Ishikawa (cell line): ENCODE measurements at regions not wholly inside any gene's neighbourhood (a gene's known extent, or its start where the extent isn't known, plus 50 kb on each side); places are given as distances from the start of the nearest gene placed in this dataset.

Experiments used
- CEBPB ChIP-seq: IDR thresholded peaks from 2 replicates; pipeline ENCODE4 v1.6.1; 2012
- CREB1 ChIP-seq: IDR thresholded peaks from 2 replicates; pipeline ENCODE4 v1.6.1; 2012; ENCODE audit warnings: low read depth
- EGR1 ChIP-seq: IDR thresholded peaks from 2 replicates; pipeline ENCODE4 v1.6.1; 2012
- EP300 ChIP-seq: IDR thresholded peaks from 2 replicates; pipeline ENCODE4 v1.6.1; 2012; ENCODE audit warnings: borderline replicate concordance
- FOXM1 ChIP-seq: IDR thresholded peaks from 2 replicates; pipeline ENCODE4 v1.6.1; 2012; ENCODE audit warnings: low read depth, borderline replicate concordance
- MAX ChIP-seq: IDR thresholded peaks from 2 replicates; pipeline ENCODE4 v1.6.1; 2012
- NFIC ChIP-seq: IDR thresholded peaks from 2 replicates; pipeline ENCODE4 v1.6.1; 2012
- RAD21 ChIP-seq: IDR thresholded peaks from 2 replicates; pipeline ENCODE4 v1.6.1; 2012; ENCODE audit warnings: low read depth
- TAF1 ChIP-seq: IDR thresholded peaks from 2 replicates; pipeline ENCODE4 v1.6.1; 2012; ENCODE audit warnings: low read depth, mild to moderate bottlenecking
- TCF12 ChIP-seq: IDR thresholded peaks from 2 replicates; pipeline ENCODE4 v1.6.1; 2012; ENCODE audit warnings: low read depth
- TEAD4 ChIP-seq: IDR thresholded peaks from 2 replicates; pipeline ENCODE4 v1.6.1; 2012
- USF1 ChIP-seq: IDR thresholded peaks from 2 replicates; pipeline ENCODE4 v1.6.1; 2012
- YY1 ChIP-seq: IDR thresholded peaks from 2 replicates; pipeline ENCODE4 v1.6.1; 2012; ENCODE audit warnings: low read depth
- ZBTB7A ChIP-seq: IDR thresholded peaks from 2 replicates; pipeline ENCODE4 v1.6.1; 2012; ENCODE audit warnings: low read depth
- TF ChIP-seq, protein P1 (sequence below): IDR thresholded peaks from 2 replicates; pipeline ENCODE4 v1.6.1; 2012; ENCODE audit warnings: low read depth, mild to moderate bottlenecking

GRCh38 chr3:159451482-159451881 lies 537.2 kb upstream of the IL12A start:
- TF ChIP-seq TEAD4 (no peak), TCF12 (no peak), RAD21 (no peak), CEBPB (no peak), CREB1 (no peak), NFIC (no peak), USF1 (no peak), YY1 (no peak), TAF1 (no peak), EGR1 (no peak), MAX (no peak), ZBTB7A (no peak), FOXM1 (no peak), EP300 (no peak)
- TF ChIP-seq, protein P1, sequence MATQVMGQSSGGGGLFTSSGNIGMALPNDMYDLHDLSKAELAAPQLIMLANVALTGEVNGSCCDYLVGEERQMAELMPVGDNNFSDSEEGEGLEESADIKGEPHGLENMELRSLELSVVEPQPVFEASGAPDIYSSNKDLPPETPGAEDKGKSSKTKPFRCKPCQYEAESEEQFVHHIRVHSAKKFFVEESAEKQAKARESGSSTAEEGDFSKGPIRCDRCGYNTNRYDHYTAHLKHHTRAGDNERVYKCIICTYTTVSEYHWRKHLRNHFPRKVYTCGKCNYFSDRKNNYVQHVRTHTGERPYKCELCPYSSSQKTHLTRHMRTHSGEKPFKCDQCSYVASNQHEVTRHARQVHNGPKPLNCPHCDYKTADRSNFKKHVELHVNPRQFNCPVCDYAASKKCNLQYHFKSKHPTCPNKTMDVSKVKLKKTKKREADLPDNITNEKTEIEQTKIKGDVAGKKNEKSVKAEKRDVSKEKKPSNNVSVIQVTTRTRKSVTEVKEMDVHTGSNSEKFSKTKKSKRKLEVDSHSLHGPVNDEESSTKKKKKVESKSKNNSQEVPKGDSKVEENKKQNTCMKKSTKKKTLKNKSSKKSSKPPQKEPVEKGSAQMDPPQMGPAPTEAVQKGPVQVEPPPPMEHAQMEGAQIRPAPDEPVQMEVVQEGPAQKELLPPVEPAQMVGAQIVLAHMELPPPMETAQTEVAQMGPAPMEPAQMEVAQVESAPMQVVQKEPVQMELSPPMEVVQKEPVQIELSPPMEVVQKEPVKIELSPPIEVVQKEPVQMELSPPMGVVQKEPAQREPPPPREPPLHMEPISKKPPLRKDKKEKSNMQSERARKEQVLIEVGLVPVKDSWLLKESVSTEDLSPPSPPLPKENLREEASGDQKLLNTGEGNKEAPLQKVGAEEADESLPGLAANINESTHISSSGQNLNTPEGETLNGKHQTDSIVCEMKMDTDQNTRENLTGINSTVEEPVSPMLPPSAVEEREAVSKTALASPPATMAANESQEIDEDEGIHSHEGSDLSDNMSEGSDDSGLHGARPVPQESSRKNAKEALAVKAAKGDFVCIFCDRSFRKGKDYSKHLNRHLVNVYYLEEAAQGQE = no peak

GRCh38 chr3:159453036-159453435 lies 535.6 kb upstream of the IL12A start:
- TF ChIP-seq RAD21 (no peak), NFIC (no peak), TCF12 (no peak), FOXM1 (no peak), CREB1 (no peak), EP300 (no peak), EGR1 (no peak), ZBTB7A (no peak), CEBPB (no peak), TAF1 (no peak), TEAD4 (no peak), MAX (no peak), YY1 (no peak), USF1 (no peak)
- TF ChIP-seq, protein P1 = no peak

DNA sequence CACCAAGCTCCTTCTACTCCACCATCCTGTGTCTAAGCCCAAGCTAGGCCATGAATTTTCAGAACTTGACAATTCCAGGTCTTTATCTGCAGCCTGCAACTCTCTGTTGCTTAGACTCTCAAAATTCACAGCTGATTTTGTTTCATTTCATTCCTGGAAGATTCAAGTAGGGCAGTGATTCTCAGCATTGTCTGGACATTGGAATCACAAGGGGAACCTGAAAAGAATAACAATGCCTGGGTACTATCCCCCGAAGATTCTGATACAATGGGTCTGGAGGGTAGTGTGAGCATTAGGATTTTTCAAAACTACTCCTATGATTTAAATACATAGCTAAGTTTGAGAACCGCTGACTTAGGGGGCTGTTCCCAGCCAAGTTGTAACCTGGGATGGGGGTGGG lies 534.7 kb upstream of the IL12A start:
- TF ChIP-seq ZBTB7A (no peak), TCF12 (no peak), FOXM1 (no peak), USF1 (no peak)

DNA sequence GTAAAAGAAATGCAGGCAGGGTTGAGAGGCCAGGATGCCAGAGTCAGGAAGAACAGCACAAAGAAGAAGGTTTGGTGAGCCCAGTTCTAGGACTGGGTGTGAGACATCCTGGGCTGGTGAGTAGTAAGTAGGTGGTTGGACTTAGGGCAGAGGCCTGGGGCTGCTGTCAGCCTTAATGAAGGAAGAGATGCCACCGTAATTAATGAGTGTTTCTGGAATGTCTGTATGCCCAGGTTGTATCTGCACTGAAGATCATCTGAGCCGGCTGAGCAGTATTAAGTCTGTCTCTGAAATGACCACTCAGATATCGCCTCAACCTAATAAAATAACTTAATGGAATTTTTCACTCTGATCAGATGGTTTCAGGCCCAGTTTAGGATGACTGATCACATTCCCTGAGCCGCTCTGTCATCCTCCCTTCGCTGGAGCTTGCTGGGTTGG lies 532.9 kb upstream of the IL12A start:
- TF ChIP-seq, protein P1 = no peak
- TF ChIP-seq USF1 (no peak), EP300 (no peak), NFIC (no peak), CEBPB (no peak), EGR1 (no peak), MAX (no peak), TEAD4 (no peak), ZBTB7A (no peak), YY1 (no peak)
